ENCODE measurements at regions not wholly inside any gene's neighbourhood (a gene's known extent, or its start where the extent isn't known, plus 50 kb on each side); places are given as distances from the start of the nearest gene placed in this dataset.
"Not testable (repeated sequence)": the region's sequence is repeated elsewhere in the genome, so short reads cannot be mapped to it uniquely, and the experiment has no call there.

DNA sequence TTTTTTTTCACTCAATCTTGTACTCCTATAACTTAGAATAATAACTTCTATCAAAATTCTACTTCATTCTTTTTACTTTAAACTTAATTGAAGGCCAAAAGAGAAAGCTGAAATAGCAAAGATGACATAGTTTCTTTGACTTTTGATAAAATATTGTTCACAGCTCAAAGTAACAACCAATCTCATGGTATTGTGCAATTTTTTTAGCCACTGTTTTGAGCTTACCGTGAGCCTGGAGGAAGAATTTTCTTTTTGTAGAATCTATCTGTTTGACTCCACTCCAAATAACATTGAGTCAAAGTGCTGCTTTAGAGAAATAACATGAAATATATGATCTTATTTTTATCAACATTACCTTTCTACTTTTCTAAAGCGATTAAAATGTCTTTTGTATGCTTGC is 903.9 kb upstream of the FOXG1 start:
- TF ChIP-seq, protein P1, sequence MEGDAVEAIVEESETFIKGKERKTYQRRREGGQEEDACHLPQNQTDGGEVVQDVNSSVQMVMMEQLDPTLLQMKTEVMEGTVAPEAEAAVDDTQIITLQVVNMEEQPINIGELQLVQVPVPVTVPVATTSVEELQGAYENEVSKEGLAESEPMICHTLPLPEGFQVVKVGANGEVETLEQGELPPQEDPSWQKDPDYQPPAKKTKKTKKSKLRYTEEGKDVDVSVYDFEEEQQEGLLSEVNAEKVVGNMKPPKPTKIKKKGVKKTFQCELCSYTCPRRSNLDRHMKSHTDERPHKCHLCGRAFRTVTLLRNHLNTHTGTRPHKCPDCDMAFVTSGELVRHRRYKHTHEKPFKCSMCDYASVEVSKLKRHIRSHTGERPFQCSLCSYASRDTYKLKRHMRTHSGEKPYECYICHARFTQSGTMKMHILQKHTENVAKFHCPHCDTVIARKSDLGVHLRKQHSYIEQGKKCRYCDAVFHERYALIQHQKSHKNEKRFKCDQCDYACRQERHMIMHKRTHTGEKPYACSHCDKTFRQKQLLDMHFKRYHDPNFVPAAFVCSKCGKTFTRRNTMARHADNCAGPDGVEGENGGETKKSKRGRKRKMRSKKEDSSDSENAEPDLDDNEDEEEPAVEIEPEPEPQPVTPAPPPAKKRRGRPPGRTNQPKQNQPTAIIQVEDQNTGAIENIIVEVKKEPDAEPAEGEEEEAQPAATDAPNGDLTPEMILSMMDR (IDR thresholded peaks at IDR 0.05; ENCODE audit: insufficient read depth, low read length, poor library complexity, severe bottlenecking), result no peak
- DNase-seq (ENCODE audit: low read depth), result no peak
- Histone ChIP-seq H3K4me3 (ENCODE audit: low read depth, low read length) (no peak overlapping the region), H3K27me3 (ENCODE audit: control insufficient read depth, insufficient read depth, low read length) (no peaks in the 10 kb centered on the region), H3K36me3 (ENCODE audit: control insufficient read depth, insufficient read depth, low read length) (no peaks in the 10 kb centered on the region)

DNA sequence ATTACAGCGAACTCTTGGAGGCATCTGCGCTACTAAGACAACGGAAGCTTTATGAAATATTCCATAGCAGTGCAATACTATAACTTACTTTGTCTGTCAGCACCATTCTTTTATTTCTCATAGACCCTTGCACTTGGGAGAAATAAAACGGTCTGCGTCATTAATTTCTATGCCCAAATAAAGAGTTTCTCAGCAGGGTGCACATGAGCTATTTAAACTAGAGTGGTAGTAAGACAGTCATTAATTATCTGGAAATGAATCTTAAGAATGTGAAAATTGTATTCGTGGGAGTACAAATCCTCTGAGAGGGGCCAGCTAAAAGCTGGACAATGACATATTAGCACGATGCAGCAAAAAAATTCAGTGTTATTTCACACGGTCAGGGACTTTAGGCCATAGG is 903.4 kb upstream of the FOXG1 start:
- H3K36me3 ChIP-seq (ENCODE audit: control insufficient read depth, insufficient read depth, low read length), result no peaks in the 10 kb centered on the region
- no peak overlapping the region for H3K4me3 ChIP-seq (ENCODE audit: low read depth, low read length)
- TF ChIP-seq, protein P1 (IDR thresholded peaks at IDR 0.05; ENCODE audit: insufficient read depth, low read length, poor library complexity, severe bottlenecking), result no peak
- H3K27me3 ChIP-seq (ENCODE audit: control insufficient read depth, insufficient read depth, low read length), result no peaks in the 10 kb centered on the region
- peak; percentile 1 for DNase-seq (ENCODE audit: low read depth)

DNA sequence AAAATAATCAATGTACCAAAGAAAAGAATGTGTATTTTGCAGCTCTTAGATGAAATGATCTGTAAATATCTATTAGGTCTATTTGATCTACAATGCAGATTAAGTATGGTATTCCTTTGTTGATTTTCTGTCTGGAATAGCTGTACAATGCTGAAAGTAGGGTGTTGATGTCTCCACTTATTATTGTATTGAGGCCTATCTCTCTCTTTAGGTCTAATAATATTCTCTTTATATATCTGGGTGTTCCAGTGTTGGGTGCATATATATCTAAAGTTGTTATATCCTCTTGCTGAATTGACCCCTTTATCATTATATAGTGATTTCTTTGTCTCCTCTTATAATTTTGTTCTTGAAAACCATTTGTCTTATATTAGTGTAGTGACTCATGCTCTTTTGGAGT is 885.5 kb upstream of the FOXG1 start:
- TF ChIP-seq, protein P1 (IDR thresholded peaks at IDR 0.05; ENCODE audit: insufficient read depth, low read length, poor library complexity, severe bottlenecking), result no peak
- DNase-seq (ENCODE audit: low read depth), result no peak
- Histone ChIP-seq H3K36me3 (ENCODE audit: control insufficient read depth, insufficient read depth, low read length) (no peaks in the 10 kb centered on the region), H3K27me3 (ENCODE audit: control insufficient read depth, insufficient read depth, low read length) (no peaks in the 10 kb centered on the region), H3K4me3 (ENCODE audit: low read depth, low read length) (no peak overlapping the region)

DNA sequence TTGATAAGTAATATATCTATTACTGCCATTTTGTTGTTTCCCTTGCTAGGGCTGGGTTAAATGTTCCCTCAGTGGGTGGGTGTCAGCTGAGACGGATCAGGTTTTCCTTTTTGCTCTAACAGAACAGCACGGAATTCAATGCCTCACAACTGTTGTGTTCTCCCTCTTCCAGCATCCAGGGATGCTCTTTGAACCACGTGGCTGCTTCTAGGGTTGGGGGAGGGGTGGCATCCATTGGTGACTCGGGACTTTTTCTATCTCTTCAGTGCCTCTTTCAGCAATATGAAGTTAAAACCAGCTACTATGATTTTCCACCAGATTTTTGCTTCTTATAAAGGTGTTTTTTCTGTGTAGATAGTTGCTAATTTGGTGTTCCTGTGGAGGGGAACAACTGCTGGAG is 884.9 kb upstream of the FOXG1 start:
- no peak for DNase-seq (ENCODE audit: low read depth)
- TF ChIP-seq, protein P1 (IDR thresholded peaks at IDR 0.05; ENCODE audit: insufficient read depth, low read length, poor library complexity, severe bottlenecking), result no peak
- Histone ChIP-seq H3K4me3 (ENCODE audit: low read depth, low read length) (no peak overlapping the region), H3K36me3 (ENCODE audit: control insufficient read depth, insufficient read depth, low read length) (no peaks in the 10 kb centered on the region), H3K27me3 (ENCODE audit: control insufficient read depth, insufficient read depth, low read length) (no peaks in the 10 kb centered on the region)

DNA sequence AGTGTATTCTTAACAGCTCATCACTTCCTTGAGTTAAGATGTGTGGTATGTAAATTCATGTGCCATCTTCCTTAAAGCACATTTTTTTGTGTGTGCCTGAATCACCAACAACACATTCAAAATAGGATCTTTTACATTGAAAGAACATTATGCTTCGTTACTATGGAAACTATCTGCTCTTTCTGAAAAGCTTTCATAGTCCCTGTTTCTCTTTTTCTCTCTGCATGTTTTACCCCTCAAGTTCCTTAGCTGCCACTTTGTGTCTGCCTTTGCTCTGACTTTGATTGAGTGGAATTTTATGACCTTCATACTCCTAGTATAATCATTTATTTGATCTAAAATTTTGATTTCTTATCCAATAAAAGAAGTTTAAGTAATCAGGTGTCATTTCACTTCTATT is 880.3 kb upstream of the FOXG1 start:
- no peak for DNase-seq (ENCODE audit: low read depth)
- H3K4me3 ChIP-seq (ENCODE audit: low read depth, low read length), result no peak overlapping the region
- TF ChIP-seq, protein P1 (IDR thresholded peaks at IDR 0.05; ENCODE audit: insufficient read depth, low read length, poor library complexity, severe bottlenecking), result no peak
- H3K27me3 ChIP-seq (ENCODE audit: control insufficient read depth, insufficient read depth, low read length), result no peaks in the 10 kb centered on the region
- no peaks in the 10 kb centered on the region for H3K36me3 ChIP-seq (ENCODE audit: control insufficient read depth, insufficient read depth, low read length)

DNA sequence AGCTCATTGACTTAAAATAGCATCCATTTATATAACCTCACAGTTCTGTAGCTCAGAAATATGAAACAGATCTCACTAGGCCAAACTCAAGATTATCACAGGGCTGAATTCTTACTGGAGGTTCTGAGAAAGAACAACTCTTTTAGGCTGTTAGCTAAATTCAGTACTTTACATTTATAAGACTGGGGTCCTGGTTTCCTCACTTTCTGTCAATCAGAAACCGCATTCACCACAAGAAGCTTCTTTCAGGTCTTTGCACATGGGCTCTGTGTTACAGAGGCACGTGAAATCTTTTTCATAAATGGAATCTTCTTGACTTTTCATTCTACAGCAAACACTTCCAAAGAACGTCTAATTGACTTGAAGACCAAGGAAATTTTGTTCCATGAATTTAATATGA is 876.3 kb upstream of the FOXG1 start:
- H3K36me3 ChIP-seq (ENCODE audit: control insufficient read depth, insufficient read depth, low read length), result no peaks in the 10 kb centered on the region
- TF ChIP-seq, protein P1 (IDR thresholded peaks at IDR 0.05; ENCODE audit: insufficient read depth, low read length, poor library complexity, severe bottlenecking), result no peak
- DNase-seq (ENCODE audit: low read depth), result no peak

DNA sequence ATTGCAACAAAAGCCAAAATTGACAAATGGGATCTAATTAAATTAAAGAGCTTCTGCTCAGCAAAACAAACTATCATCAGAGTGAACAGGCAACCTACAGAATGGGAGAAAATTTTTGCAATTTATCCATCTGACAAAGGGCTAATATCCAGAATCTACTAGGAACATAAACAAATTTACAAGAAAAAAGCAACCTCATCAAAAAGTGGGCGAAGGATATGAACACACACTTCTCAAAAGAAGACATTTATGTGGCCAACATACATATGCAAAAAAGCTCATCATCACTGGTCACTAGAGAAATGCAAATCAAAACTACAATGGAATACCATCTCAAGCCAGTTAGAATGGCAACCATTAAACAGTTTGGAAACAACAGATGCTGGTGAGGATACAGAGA is 858.1 kb upstream of the FOXG1 start:
- not testable (repeated sequence) for H3K4me3 ChIP-seq (ENCODE audit: low read depth, low read length); DNase-seq (ENCODE audit: low read depth); H3K36me3 ChIP-seq (ENCODE audit: control insufficient read depth, insufficient read depth, low read length); H3K27me3 ChIP-seq (ENCODE audit: control insufficient read depth, insufficient read depth, low read length)

More for the DNA sequence above, 876.3 kb upstream of the FOXG1 start:
- H3K27me3 ChIP-seq (ENCODE audit: control insufficient read depth, insufficient read depth, low read length), result no peaks in the 10 kb centered on the region
- no peak overlapping the region for H3K4me3 ChIP-seq (ENCODE audit: low read depth, low read length)

Data from kidney epithelial cell (primary cell).